Mammary epithelial cell (primary cell): ENCODE measurements at regions not wholly inside any gene's neighbourhood (a gene's known extent, or its start where the extent isn't known, plus 50 kb on each side); places are given as distances from the start of the nearest gene placed in this dataset.

Source experiments
- CTCF ChIP-seq, 2 donors: IDR thresholded peaks in 1 of 2; conservative IDR thresholded peaks in 1 of 2; 2 replicates each; pipeline ENCODE4 v1.5.1; 2011 to 2012; ENCODE audit warnings: inconsistent platforms in 2 of 2, low read length in 2 of 2, mild to moderate bottlenecking in 2 of 2, control low read depth in 1 of 2, low read depth in 1 of 2; ENCODE audit not compliant: insufficient read depth in 1 of 2; ENCODE audit errors: extremely low read depth in 1 of 2
- EZH2 ChIP-seq: IDR thresholded peaks from 2 replicates; pipeline ENCODE4 v1.6.1; 2012; ENCODE audit warnings: low read length, inconsistent platforms, borderline replicate concordance

DNA sequence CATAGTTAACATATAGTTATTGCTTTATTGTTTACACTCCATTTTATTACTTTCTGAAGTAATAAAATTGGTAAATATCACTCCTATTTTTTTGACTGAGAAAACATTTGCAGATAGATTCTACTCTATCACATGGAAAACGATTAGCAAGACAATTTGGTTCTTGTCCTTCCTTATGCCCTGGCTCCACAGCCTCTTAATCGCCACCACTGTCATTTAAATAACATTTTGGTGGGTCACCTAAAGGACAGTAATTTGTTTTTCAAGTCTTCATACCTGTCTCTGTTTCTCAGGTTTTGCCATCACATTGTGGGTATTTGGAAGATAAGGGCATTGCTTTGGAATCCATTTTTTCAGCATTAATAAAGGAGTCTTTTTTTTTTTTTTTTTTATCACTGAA lies 521.5 kb upstream of the IRAK1BP1 start:
- TF ChIP-seq EZH2 (no peak), CTCF (conservative IDR thresholded peaks at IDR 0.05 in 1 of 2, IDR thresholded peaks at IDR 0.05 in 1 of 2; ENCODE audit: extremely low read depth in 1 of 2, insufficient read depth in 1 of 2, low read depth in 1 of 2, low read length in 2 of 2) (no peak)
